HEK293 (cell line): ENCODE measurements at regions not wholly inside any gene's neighbourhood (a gene's known extent, or its start where the extent isn't known, plus 50 kb on each side); places are given as distances from the start of the nearest gene placed in this dataset.

ENCODE experiments used
- CTCF ChIA-PET: fragments of 350-600 bp; formaldehyde crosslinking; extraction: SDS; loops from one replicate; lab custom pipeline; 2021; ENCODE audit warnings: antibody characterized with exemption; lab: Yijun Ruan, JAX
- POLR2A ChIA-PET: fragments of 300-600 bp; formaldehyde crosslinking; extraction: SDS; loops from one replicate; lab custom pipeline; 2020; ENCODE audit warnings: antibody characterized with exemption, inconsistent platforms; lab: Yijun Ruan, JAX
- H3K27ac ChIP-seq: fragments of 200-500 bp; sonication (Bioruptor generic); 2 replicates; pipeline ENCODE4 v1.5.1; 2014; ENCODE audit warnings: low read depth, low read length, control low read depth, inconsistent platforms; ENCODE audit errors: extremely low read depth
- H3K36me3 ChIP-seq, 2 experiments: fragments of 200-500 bp in 1 of 2; sonication (Bioruptor generic) in 1 of 2; 1 replicate in 1 of 2; 2 replicates in 1 of 2; pipeline ENCODE4 v1.5.1; 2014 to 2017; ENCODE audit warnings: inconsistent platforms in 2 of 2, low read length in 2 of 2; ENCODE audit not compliant: control insufficient read depth in 2 of 2, insufficient read depth in 1 of 2
- H3K4me1 ChIP-seq: fragments of 200-500 bp; sonication (Bioruptor generic); 2 replicates; pipeline ENCODE4 v1.5.1; 2014; ENCODE audit warnings: mild to moderate bottlenecking, low read length, inconsistent platforms; ENCODE audit not compliant: control insufficient read depth, insufficient read depth
- H3K4me3 ChIP-seq: 2 replicates; pipeline ENCODE4 v1.5.1; 2011; ENCODE audit warnings: low read depth, mild to moderate bottlenecking, control low read depth, low read length, moderate library complexity
- H3K9me3 ChIP-seq: fragments of 200-500 bp; sonication (Bioruptor generic); 2 replicates; pipeline ENCODE4 v1.5.1; 2014; ENCODE audit warnings: low read depth, low read length, inconsistent platforms; ENCODE audit not compliant: control insufficient read depth, insufficient read depth
- EGR2 ChIP-seq: fragments of 450-650 bp; formaldehyde crosslinking; IDR thresholded peaks from 2 replicates; pipeline ENCODE4 v1.5.1; 2016; ENCODE audit warnings: low read depth, missing biosample characterization, missing genetic modification characterization
- FEZF1 ChIP-seq: fragments of 450-650 bp; formaldehyde crosslinking; IDR thresholded peaks from 2 replicates; pipeline ENCODE4 v1.5.1; 2016; ENCODE audit warnings: missing biosample characterization, missing genetic modification characterization
- GLI4 ChIP-seq: fragments of 450-650 bp; formaldehyde crosslinking; IDR thresholded peaks from 2 replicates; pipeline ENCODE4 v1.5.1; 2016; ENCODE audit warnings: missing biosample characterization, missing genetic modification characterization
- PRDM10 ChIP-seq: fragments of 450-650 bp; formaldehyde crosslinking; IDR thresholded peaks from 2 replicates; pipeline ENCODE4 v1.5.1; 2016; ENCODE audit warnings: missing biosample characterization, missing genetic modification characterization
- ZBTB8A ChIP-seq: fragments of 450-650 bp; formaldehyde crosslinking; IDR thresholded peaks from 2 replicates; pipeline ENCODE4 v1.5.1; 2016; ENCODE audit warnings: missing biosample characterization, missing genetic modification characterization
- ZFP37 ChIP-seq: fragments of 450-650 bp; formaldehyde crosslinking; IDR thresholded peaks from 2 replicates; pipeline ENCODE4 v1.5.1; 2016; ENCODE audit warnings: missing biosample characterization, missing genetic modification characterization
- ZNF211 ChIP-seq: fragments of 450-650 bp; formaldehyde crosslinking; IDR thresholded peaks from 2 replicates; pipeline ENCODE4 v1.5.1; 2016; ENCODE audit warnings: low read depth, missing biosample characterization, missing genetic modification characterization
- ZNF311 ChIP-seq: fragments of 450-650 bp; formaldehyde crosslinking; IDR thresholded peaks from 2 replicates; pipeline ENCODE4 v1.5.1; 2017; ENCODE audit warnings: missing biosample characterization, missing genetic modification characterization, borderline replicate concordance
- ZNF341 ChIP-seq: fragments of 450-650 bp; formaldehyde crosslinking; IDR thresholded peaks from 2 replicates; pipeline ENCODE4; 2016; ENCODE audit warnings: low read depth, missing biosample characterization, missing genetic modification characterization
- ZNF404 ChIP-seq: fragments of 450-650 bp; formaldehyde crosslinking; IDR thresholded peaks from 2 replicates; pipeline ENCODE4 v1.5.1; 2017; ENCODE audit warnings: missing biosample characterization, missing genetic modification characterization
- ZNF449 ChIP-seq: fragments of 450-650 bp; formaldehyde crosslinking; IDR thresholded peaks from 2 replicates; pipeline ENCODE4 v1.5.1; 2017; ENCODE audit warnings: missing biosample characterization, mild to moderate bottlenecking, missing genetic modification characterization, moderate library complexity
- ZNF558 ChIP-seq: fragments of 450-650 bp; formaldehyde crosslinking; IDR thresholded peaks from 2 replicates; pipeline ENCODE4 v1.5.1; 2016; ENCODE audit warnings: missing biosample characterization, missing genetic modification characterization
- ZNF571 ChIP-seq: fragments of 450-650 bp; formaldehyde crosslinking; IDR thresholded peaks from 2 replicates; pipeline ENCODE4 v1.5.0; 2017; ENCODE audit warnings: missing biosample characterization, missing genetic modification characterization
- ZNF626 ChIP-seq: fragments of 450-650 bp; sonication (Bioruptor Pico); formaldehyde crosslinking; IDR thresholded peaks from 2 replicates; pipeline ENCODE4 v1.5.1; 2018; ENCODE audit warnings: missing biosample characterization, missing genetic modification characterization, inconsistent platforms
- ZNF654 ChIP-seq: fragments of 450-650 bp; formaldehyde crosslinking; IDR thresholded peaks from 2 replicates; pipeline ENCODE4 v1.5.1; 2016; ENCODE audit warnings: low read depth, missing biosample characterization, missing genetic modification characterization
- ZNF664 ChIP-seq: fragments of 450-650 bp; formaldehyde crosslinking; IDR thresholded peaks from 2 replicates; pipeline ENCODE4 v1.5.1; 2016; ENCODE audit warnings: missing biosample characterization, missing genetic modification characterization
- ZNF792 ChIP-seq: fragments of 450-650 bp; formaldehyde crosslinking; IDR thresholded peaks from 2 replicates; pipeline ENCODE4 v1.5.1; 2016; ENCODE audit warnings: missing biosample characterization, missing genetic modification characterization

GRCh38 chr14:53567236-53567780 is 389.3 kb downstream of the BMP4 start:
- H3K9me3 ChIP-seq: no peaks in the 10 kb centered on the region
- TF ChIP-seq ZNF792 (tag by site-specific recombination): no peak
- TF ChIP-seq, all 188 proteins: peak for 0
- Histone ChIP-seq H3K4me3 (no peak overlapping the region), H3K36me3 (no peaks in the 10 kb centered on the region), H3K27ac (no peak overlapping the region), H3K4me1 (no peaks in the 10 kb centered on the region)
- POLR2A ChIA-PET: no interaction called here
- CTCF ChIA-PET: no interaction called here

- TF ChIP-seq ZFP37 (tag by site-specific recombination) (no peak), ZNF311 (no peak), ZBTB8A (tag by site-specific recombination) (no peak), ZNF449 (tag by site-specific recombination) (no peak), ZNF571 (tag by site-specific recombination) (no peak), GLI4 (tag by site-specific recombination) (no peak), ZNF341 (tag by site-specific recombination) (no peak), EGR2 (tag by site-specific recombination) (no peak), ZNF404 (tag by site-specific recombination) (no peak), ZNF558 (tag by site-specific recombination) (no peak), ZNF626 (tag by site-specific recombination) (no peak), ZNF211 (tag by site-specific recombination) (no peak), ZNF654 (no peak)
- Histone ChIP-seq H3K4me3 (no peak overlapping the region), H3K9me3 (no peaks in the 10 kb centered on the region), H3K27ac (no peak overlapping the region), H3K36me3 (no peaks in the 10 kb centered on the region), H3K4me1 (no peaks in the 10 kb centered on the region)
- CTCF ChIA-PET: no interaction called here
- POLR2A ChIA-PET: no interaction called here
These were observed 391.8 kb downstream of the BMP4 start for GRCh38 chr14:53564870-53565269.

- ChIA-PET CTCF (interaction anchor here (0.7 to 0.8 kb wide), 2 partner anchors 25 to 54 kb away, joined by 3 to 4 read pairs; no protein-coding TSS in a partner anchor), POLR2A (no interaction called here)
- Histone ChIP-seq H3K4me3 (no peak overlapping the region), H3K36me3 (no peaks in the 10 kb centered on the region), H3K27ac (no peak overlapping the region), H3K9me3 (no peaks in the 10 kb centered on the region), H3K4me1 (no peaks in the 10 kb centered on the region)
- TF ChIP-seq ZNF311: no peak
- TF ChIP-seq ZNF558 (tag by site-specific recombination): no peak
- no peak for TF ChIP-seq PRDM10 (tag by site-specific recombination)
- TF ChIP-seq ZNF664 (tag by site-specific recombination): no peak
- TF ChIP-seq FEZF1 (tag by site-specific recombination): no peak
These were observed 393.0 kb downstream of the BMP4 start for GRCh38 chr14:53563628-53564027.
